SK-N-SH (cell line): ENCODE measurements at regions not wholly inside any gene's neighbourhood (a gene's known extent, or its start where the extent isn't known, plus 50 kb on each side); places are given as distances from the start of the nearest gene placed in this dataset.
A peak's percentile ranks its signal among the peaks of the same experiment; 100 is the strongest.

Source experiments
- CTCF ChIA-PET: fragments of 300-600, 350-600 bp; formaldehyde crosslinking; extraction: SDS; loops from one replicate; lab custom pipeline; 2021; lab: Yijun Ruan, JAX
- POLR2A ChIA-PET: fragments of 350-600 bp; sonication (Branson Sonifier 250); formaldehyde crosslinking; extraction: SDS; loops from one replicate; lab custom pipeline; 2020; ENCODE audit warnings: antibody characterized with exemption, inconsistent platforms; lab: Yijun Ruan, JAX
- DNase-seq: peaks from one replicate; pipeline ENCODE4 v3.0.0; 2012
- H2AFZ ChIP-seq: fragments of 200-600 bp; sonication (generic); 2 replicates; pipeline ENCODE4 v1.8.1; 2016; ENCODE audit warnings: antibody characterized with exemption, mild to moderate bottlenecking, low read depth
- H3F3A ChIP-seq: fragments of 200-600 bp; sonication (generic); replicated peaks from 2 replicates; pipeline ENCODE3; 2016; ENCODE audit warnings: antibody characterized with exemption, mild to moderate bottlenecking; ENCODE audit not compliant: insufficient read depth
- H3K27ac ChIP-seq, 2 experiments: fragments of 200-500 bp in 1 of 2; fragments of 200-600 bp in 1 of 2; sonication (Bioruptor generic) in 1 of 2; sonication (generic), shearing (Covaris generic) in 1 of 2; 2 replicates each; pipeline versions ENCODE4 v1.5.1 to v1.6.1; 2014 to 2016; ENCODE audit warnings: low read depth in 2 of 2, inconsistent platforms in 1 of 2, low read length in 1 of 2, mild to moderate bottlenecking in 1 of 2, mixed read lengths in 1 of 2
- H3K27me3 ChIP-seq: fragments of 200-600 bp; sonication (generic), shearing (Covaris generic); 2 replicates; pipeline ENCODE4 v1.6.1; 2016; ENCODE audit warnings: mixed run types; ENCODE audit not compliant: insufficient read depth
- H3K36me3 ChIP-seq, 2 experiments: fragments of 200-500 bp in 1 of 2; fragments of 200-600 bp in 1 of 2; sonication (Bioruptor generic) in 1 of 2; sonication (generic) in 1 of 2; replicated peaks in 1 of 2; 2 replicates each; pipeline versions ENCODE3 to v1.5.1; 2014 to 2016; ENCODE audit warnings: low read length in 1 of 2, mild to moderate bottlenecking in 1 of 2; ENCODE audit not compliant: insufficient read depth in 2 of 2, control insufficient read depth in 1 of 2
- H3K4me1 ChIP-seq, 2 experiments: fragments of 200-500 bp in 1 of 2; fragments of 200-600 bp in 1 of 2; sonication (Bioruptor generic) in 1 of 2; sonication (generic), shearing (Covaris generic) in 1 of 2; 2 replicates each; pipeline versions ENCODE4 v1.5.1 to v1.6.1; 2014 to 2016; ENCODE audit warnings: low read depth in 1 of 2, low read length in 1 of 2, mixed run types in 1 of 2; ENCODE audit not compliant: insufficient read depth in 2 of 2, control insufficient read depth in 1 of 2
- H3K4me2 ChIP-seq: fragments of 200-600 bp; sonication (generic), shearing (Covaris generic); 2 replicates; pipeline ENCODE4 v1.6.1; 2017; ENCODE audit warnings: mixed run types
- H3K4me3 ChIP-seq, 2 experiments: fragments of 200-500 bp in 1 of 2; fragments of 200-600 bp in 1 of 2; sonication (Bioruptor generic) in 1 of 2; sonication (generic), shearing (Covaris generic) in 1 of 2; 2 replicates each; pipeline versions ENCODE4 v1.5.1 to v1.8.1; 2014 to 2016; ENCODE audit warnings: low read depth in 2 of 2, inconsistent platforms in 1 of 2, low read length in 1 of 2, mild to moderate bottlenecking in 1 of 2, mixed read lengths in 1 of 2, moderate library complexity in 1 of 2
- H3K79me2 ChIP-seq: fragments of 200-600 bp; sonication (generic); 2 replicates; pipeline ENCODE4 v1.8.1; 2017; ENCODE audit warnings: mild to moderate bottlenecking; ENCODE audit not compliant: insufficient read depth
- H3K9ac ChIP-seq: fragments of 200-600 bp; sonication (generic); 2 replicates; pipeline ENCODE4 v1.6.1; 2017; ENCODE audit warnings: mixed run types
- H3K9me2 ChIP-seq: fragments of 200-600 bp; sonication (generic); 2 replicates; pipeline ENCODE4 v1.6.1; 2017; ENCODE audit warnings: mixed run types
- H3K9me3 ChIP-seq: fragments of 200-600 bp; sonication (generic); 2 replicates; pipeline ENCODE4 v1.6.1; 2017; ENCODE audit warnings: mixed run types, mild to moderate bottlenecking, moderate library complexity
- H4K20me1 ChIP-seq: fragments of 200-600 bp; sonication (generic); 2 replicates; pipeline ENCODE4 v1.6.1; 2017; ENCODE audit warnings: mild to moderate bottlenecking, mixed run types; ENCODE audit not compliant: insufficient read depth
- ELF1 ChIP-seq: IDR thresholded peaks from 2 replicates; pipeline ENCODE4 v1.4.0; 2012
- EP300 ChIP-seq, 2 experiments: IDR thresholded peaks; 2 replicates each; pipeline versions ENCODE4 v1.4.0 to v1.6.1; 2012; ENCODE audit warnings: borderline replicate concordance in 1 of 2, low read depth in 1 of 2, low read length in 1 of 2
- FOXM1 ChIP-seq: IDR thresholded peaks from 2 replicates; pipeline ENCODE4 v1.4.0; 2012; ENCODE audit warnings: low read depth, mild to moderate bottlenecking
- GATA2 ChIP-seq: sonication (generic); formaldehyde crosslinking; IDR thresholded peaks from 2 replicates; pipeline ENCODE4 v1.5.0; 2020; ENCODE audit warnings: mild to moderate bottlenecking, missing genetic modification reagents
- MEF2A ChIP-seq: IDR thresholded peaks from 2 replicates; pipeline ENCODE4 v1.4.0; 2012; ENCODE audit warnings: low read depth, borderline replicate concordance
- MXI1 ChIP-seq: IDR thresholded peaks from 2 replicates; pipeline ENCODE4 v1.6.1; 2012; ENCODE audit warnings: mild to moderate bottlenecking, low read depth, low read length, improper control_type of control experiment
- PBX3 ChIP-seq: IDR thresholded peaks from 2 replicates; pipeline ENCODE4; 2012
- SIN3A ChIP-seq: IDR thresholded peaks from 2 replicates; pipeline ENCODE4 v1.6.1; 2012; ENCODE audit warnings: low read depth, mild to moderate bottlenecking, low read length, moderate library complexity, borderline replicate concordance
- SMC3 ChIP-seq: IDR thresholded peaks from 2 replicates; pipeline ENCODE4 v1.6.1; 2012; ENCODE audit warnings: low read depth, low read length, improper control_type of control experiment
- TCF12 ChIP-seq: IDR thresholded peaks from 2 replicates; pipeline ENCODE4 v1.4.0; 2012
- TEAD4 ChIP-seq: IDR thresholded peaks from 2 replicates; pipeline ENCODE4 v1.4.0; 2012; ENCODE audit warnings: mild to moderate bottlenecking, borderline replicate concordance; ENCODE audit not compliant: insufficient read depth
- USF1 ChIP-seq: IDR thresholded peaks from 2 replicates; pipeline ENCODE4 v1.4.0; 2012; ENCODE audit warnings: low read depth, borderline replicate concordance
- WGBS: methylation state at CpG from one replicate; pipeline ENCODE4 v1.1.6; 2017; ENCODE audit warnings: low lambda C conversion rate; 5-methylcytosine and 5-hydroxymethylcytosine counted together

GRCh38 chr2:12884713-12885282, 168.1 kb downstream of the TRIB2 start (continued):
- peak; percentile 50 for TF ChIP-seq PBX3
- no peak for TF ChIP-seq FOXM1
- TF ChIP-seq EP300 (IDR thresholded peaks at IDR 0.05; ENCODE audit: borderline replicate concordance in 1 of 2, low read depth in 1 of 2, low read length in 1 of 2): no peak; a peak in 1 of 4 replicates

GRCh38 chr2:12890066-12890465, 173.3 kb downstream of the TRIB2 start:
- no peak overlapping the region for H2AFZ ChIP-seq
- WGBS: 77% methylated on average over 4 of the region's 4 CpGs
- no peaks in the 10 kb centered on the region for H3K27me3 ChIP-seq
- H4K20me1 ChIP-seq: no peaks in the 10 kb centered on the region
- no peak overlapping the region for H3K27ac ChIP-seq
- no peaks in the 10 kb centered on the region for H3K36me3 ChIP-seq
- ChIA-PET POLR2A (no interaction called here), CTCF (no interaction called here)
- no peak overlapping the region for H3K9ac ChIP-seq
- no peak overlapping the region for H3K4me2 ChIP-seq
- no peak for TF ChIP-seq GATA2
- no peak for TF ChIP-seq FOXM1
- no peak for TF ChIP-seq MEF2A
- TF ChIP-seq MXI1: no peak
- TF ChIP-seq TEAD4: no peak
- no peak for TF ChIP-seq ELF1
- no peak for TF ChIP-seq USF1
- no peak for TF ChIP-seq SIN3A
- no peaks in the 10 kb centered on the region for H3K9me2 ChIP-seq
- H3K4me3 ChIP-seq: no peak overlapping the region
- no peaks in the 10 kb centered on the region for H3K9me3 ChIP-seq
- H3K4me1 ChIP-seq: no peaks in the 10 kb centered on the region; a peak in 2 of 4 replicates
- H3K79me2 ChIP-seq: no peaks in the 10 kb centered on the region
- no peak for DNase-seq
- no peaks in the 10 kb centered on the region for H3F3A ChIP-seq

- Histone ChIP-seq H3K9ac (no peak overlapping the region), H4K20me1 (no peaks in the 10 kb centered on the region), H3K79me2 (no peaks in the 10 kb centered on the region), H3K9me2 (no peaks in the 10 kb centered on the region), H3K27ac (no peak overlapping the region), H3K4me1 (no peaks in the 10 kb centered on the region; a peak in 1 of 4 replicates), H3K27me3 (no peaks in the 10 kb centered on the region), H2AFZ (no peak overlapping the region), H3K4me3 (no peak overlapping the region), H3K9me3 (no peaks in the 10 kb centered on the region), H3F3A (no peaks in the 10 kb centered on the region), H3K36me3 (no peaks in the 10 kb centered on the region), H3K4me2 (no peak overlapping the region)
- 87% methylated on average over 6 of the region's 6 CpGs for WGBS
- DNase-seq: no peak
- POLR2A ChIA-PET: no interaction called here
- CTCF ChIA-PET: no interaction called here
- TF ChIP-seq TCF12 (peak; percentile 23; the same call in 1 of the 2 replicates), SMC3 (no peak)
These were observed 173.8 kb downstream of the TRIB2 start for GRCh38 chr2:12890481-12890991.
